OCI-LY7 (cell line): ENCODE measurements at regions not wholly inside any gene's neighbourhood (a gene's known extent, or its start where the extent isn't known, plus 50 kb on each side); places are given as distances from the start of the nearest gene placed in this dataset.

ENCODE experiments used
- EZH2phosphoT487 ChIP-seq: fragments of 200-600 bp; sonication (generic); IDR thresholded peaks from 2 replicates; pipeline ENCODE4 v1.6.1; 2018; ENCODE audit warnings: low read depth, borderline replicate concordance, mild to moderate bottlenecking, mixed run types, antibody characterized with exemption, low read length, moderate library complexity, mixed read lengths
- TF ChIP-seq, protein P1 (sequence below): fragments of 200-600 bp; sonication (generic); conservative IDR thresholded peaks from 2 replicates; pipeline ENCODE4 v1.5.1; 2014; ENCODE audit warnings: mild to moderate bottlenecking, antibody characterized with exemption, low read length, moderate library complexity, mixed read lengths

DNA sequence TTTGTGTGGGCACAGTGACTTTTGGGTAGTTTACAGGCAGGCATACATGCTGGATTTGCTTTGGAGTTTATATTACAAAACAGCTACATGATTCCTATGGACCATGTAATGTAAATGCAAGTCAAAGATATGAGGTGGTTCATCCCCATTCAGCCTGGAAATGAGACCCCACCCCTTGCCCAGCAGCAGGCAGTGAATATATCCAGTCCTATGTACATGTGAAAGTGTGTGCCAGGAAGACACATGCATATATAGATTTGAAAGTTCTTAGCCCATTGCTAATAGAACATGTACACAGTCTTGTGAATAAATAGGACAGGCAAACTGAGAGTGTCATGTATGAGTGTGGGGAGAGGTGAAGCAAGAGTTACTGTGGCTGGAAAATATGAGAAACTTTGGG, 65.3 kb downstream of the FZD1 start:
- TF ChIP-seq, protein P1, sequence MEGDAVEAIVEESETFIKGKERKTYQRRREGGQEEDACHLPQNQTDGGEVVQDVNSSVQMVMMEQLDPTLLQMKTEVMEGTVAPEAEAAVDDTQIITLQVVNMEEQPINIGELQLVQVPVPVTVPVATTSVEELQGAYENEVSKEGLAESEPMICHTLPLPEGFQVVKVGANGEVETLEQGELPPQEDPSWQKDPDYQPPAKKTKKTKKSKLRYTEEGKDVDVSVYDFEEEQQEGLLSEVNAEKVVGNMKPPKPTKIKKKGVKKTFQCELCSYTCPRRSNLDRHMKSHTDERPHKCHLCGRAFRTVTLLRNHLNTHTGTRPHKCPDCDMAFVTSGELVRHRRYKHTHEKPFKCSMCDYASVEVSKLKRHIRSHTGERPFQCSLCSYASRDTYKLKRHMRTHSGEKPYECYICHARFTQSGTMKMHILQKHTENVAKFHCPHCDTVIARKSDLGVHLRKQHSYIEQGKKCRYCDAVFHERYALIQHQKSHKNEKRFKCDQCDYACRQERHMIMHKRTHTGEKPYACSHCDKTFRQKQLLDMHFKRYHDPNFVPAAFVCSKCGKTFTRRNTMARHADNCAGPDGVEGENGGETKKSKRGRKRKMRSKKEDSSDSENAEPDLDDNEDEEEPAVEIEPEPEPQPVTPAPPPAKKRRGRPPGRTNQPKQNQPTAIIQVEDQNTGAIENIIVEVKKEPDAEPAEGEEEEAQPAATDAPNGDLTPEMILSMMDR = no peak
- no peak for TF ChIP-seq EZH2phosphoT487
